ENCODE measurements at regions not wholly inside any gene's neighbourhood (a gene's known extent, or its start where the extent isn't known, plus 50 kb on each side); places are given as distances from the start of the nearest gene placed in this dataset.

DNA sequence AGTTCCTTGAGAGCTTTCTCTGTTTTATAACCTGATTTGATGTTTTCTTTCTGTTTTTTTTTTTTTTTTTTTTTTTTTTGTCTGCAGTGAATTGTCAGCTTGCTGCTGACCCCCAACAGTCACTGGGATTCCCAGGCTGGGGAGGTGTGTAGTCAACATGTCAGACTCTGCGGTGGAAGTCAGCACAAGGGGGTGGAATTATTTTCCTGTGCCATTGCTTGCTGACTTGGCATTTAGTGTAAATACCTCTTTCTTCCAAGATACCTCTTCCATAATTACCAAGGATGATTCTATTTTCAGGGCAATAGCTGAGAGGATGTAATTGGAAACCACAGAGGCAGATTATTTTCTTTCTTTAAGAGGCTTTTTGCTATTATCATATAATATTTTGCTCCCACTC is 266.3 kb downstream of the CCDC85A start (continued):
- TF ChIP-seq, protein P1, sequence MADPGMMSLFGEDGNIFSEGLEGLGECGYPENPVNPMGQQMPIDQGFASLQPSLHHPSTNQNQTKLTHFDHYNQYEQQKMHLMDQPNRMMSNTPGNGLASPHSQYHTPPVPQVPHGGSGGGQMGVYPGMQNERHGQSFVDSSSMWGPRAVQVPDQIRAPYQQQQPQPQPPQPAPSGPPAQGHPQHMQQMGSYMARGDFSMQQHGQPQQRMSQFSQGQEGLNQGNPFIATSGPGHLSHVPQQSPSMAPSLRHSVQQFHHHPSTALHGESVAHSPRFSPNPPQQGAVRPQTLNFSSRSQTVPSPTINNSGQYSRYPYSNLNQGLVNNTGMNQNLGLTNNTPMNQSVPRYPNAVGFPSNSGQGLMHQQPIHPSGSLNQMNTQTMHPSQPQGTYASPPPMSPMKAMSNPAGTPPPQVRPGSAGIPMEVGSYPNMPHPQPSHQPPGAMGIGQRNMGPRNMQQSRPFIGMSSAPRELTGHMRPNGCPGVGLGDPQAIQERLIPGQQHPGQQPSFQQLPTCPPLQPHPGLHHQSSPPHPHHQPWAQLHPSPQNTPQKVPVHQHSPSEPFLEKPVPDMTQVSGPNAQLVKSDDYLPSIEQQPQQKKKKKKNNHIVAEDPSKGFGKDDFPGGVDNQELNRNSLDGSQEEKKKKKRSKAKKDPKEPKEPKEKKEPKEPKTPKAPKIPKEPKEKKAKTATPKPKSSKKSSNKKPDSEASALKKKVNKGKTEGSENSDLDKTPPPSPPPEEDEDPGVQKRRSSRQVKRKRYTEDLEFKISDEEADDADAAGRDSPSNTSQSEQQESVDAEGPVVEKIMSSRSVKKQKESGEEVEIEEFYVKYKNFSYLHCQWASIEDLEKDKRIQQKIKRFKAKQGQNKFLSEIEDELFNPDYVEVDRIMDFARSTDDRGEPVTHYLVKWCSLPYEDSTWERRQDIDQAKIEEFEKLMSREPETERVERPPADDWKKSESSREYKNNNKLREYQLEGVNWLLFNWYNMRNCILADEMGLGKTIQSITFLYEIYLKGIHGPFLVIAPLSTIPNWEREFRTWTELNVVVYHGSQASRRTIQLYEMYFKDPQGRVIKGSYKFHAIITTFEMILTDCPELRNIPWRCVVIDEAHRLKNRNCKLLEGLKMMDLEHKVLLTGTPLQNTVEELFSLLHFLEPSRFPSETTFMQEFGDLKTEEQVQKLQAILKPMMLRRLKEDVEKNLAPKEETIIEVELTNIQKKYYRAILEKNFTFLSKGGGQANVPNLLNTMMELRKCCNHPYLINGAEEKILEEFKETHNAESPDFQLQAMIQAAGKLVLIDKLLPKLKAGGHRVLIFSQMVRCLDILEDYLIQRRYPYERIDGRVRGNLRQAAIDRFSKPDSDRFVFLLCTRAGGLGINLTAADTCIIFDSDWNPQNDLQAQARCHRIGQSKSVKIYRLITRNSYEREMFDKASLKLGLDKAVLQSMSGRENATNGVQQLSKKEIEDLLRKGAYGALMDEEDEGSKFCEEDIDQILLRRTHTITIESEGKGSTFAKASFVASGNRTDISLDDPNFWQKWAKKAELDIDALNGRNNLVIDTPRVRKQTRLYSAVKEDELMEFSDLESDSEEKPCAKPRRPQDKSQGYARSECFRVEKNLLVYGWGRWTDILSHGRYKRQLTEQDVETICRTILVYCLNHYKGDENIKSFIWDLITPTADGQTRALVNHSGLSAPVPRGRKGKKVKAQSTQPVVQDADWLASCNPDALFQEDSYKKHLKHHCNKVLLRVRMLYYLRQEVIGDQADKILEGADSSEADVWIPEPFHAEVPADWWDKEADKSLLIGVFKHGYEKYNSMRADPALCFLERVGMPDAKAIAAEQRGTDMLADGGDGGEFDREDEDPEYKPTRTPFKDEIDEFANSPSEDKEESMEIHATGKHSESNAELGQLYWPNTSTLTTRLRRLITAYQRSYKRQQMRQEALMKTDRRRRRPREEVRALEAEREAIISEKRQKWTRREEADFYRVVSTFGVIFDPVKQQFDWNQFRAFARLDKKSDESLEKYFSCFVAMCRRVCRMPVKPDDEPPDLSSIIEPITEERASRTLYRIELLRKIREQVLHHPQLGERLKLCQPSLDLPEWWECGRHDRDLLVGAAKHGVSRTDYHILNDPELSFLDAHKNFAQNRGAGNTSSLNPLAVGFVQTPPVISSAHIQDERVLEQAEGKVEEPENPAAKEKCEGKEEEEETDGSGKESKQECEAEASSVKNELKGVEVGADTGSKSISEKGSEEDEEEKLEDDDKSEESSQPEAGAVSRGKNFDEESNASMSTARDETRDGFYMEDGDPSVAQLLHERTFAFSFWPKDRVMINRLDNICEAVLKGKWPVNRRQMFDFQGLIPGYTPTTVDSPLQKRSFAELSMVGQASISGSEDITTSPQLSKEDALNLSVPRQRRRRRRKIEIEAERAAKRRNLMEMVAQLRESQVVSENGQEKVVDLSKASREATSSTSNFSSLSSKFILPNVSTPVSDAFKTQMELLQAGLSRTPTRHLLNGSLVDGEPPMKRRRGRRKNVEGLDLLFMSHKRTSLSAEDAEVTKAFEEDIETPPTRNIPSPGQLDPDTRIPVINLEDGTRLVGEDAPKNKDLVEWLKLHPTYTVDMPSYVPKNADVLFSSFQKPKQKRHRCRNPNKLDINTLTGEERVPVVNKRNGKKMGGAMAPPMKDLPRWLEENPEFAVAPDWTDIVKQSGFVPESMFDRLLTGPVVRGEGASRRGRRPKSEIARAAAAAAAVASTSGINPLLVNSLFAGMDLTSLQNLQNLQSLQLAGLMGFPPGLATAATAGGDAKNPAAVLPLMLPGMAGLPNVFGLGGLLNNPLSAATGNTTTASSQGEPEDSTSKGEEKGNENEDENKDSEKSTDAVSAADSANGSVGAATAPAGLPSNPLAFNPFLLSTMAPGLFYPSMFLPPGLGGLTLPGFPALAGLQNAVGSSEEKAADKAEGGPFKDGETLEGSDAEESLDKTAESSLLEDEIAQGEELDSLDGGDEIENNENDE (IDR thresholded peaks at IDR 0.05; ENCODE audit: insufficient replicate concordance, low read length): no peak

Measured in H1 (cell line).